SHP77 (cell line): ENCODE measurements at regions not wholly inside any gene's neighbourhood (a gene's known extent, or its start where the extent isn't known, plus 50 kb on each side); places are given as distances from the start of the nearest gene placed in this dataset.
A peak's percentile ranks its signal among the peaks of the same experiment; 100 is the strongest.

Experiments used
- DNase-seq, 2 experiments: peaks; one replicate each; lab custom pipeline; 2025; lab: John Stamatoyannopoulos, UW

GRCh38 chr22:49640366-49641095 lies 187.1 kb downstream of the BRD1 start:
- no peak for DNase-seq

- no peak for DNase-seq
These were observed 187.7 kb downstream of the BRD1 start for GRCh38 chr22:49639956-49640355.

GRCh38 chr22:49638788-49639187 lies 188.9 kb downstream of the BRD1 start:
- DNase-seq: peak in 1 of 2 experiments; percentile 23

- no peak for DNase-seq
These were observed 189.7 kb downstream of the BRD1 start for GRCh38 chr22:49638001-49638400.

- no peak for DNase-seq
These were observed 190.4 kb downstream of the BRD1 start for GRCh38 chr22:49637255-49637760.

- DNase-seq: no peak
These were observed 191.0 kb downstream of the BRD1 start for GRCh38 chr22:49636649-49637048.

- no peak for DNase-seq
These were observed 191.5 kb downstream of the BRD1 start for GRCh38 chr22:49636214-49636613.

- DNase-seq: no peak
These were observed 193.5 kb downstream of the BRD1 start for GRCh38 chr22:49634006-49634772.

- DNase-seq: peak; percentile 74 to 81
These were observed 194.7 kb downstream of the BRD1 start for GRCh38 chr22:49633010-49633324.

GRCh38 chr22:49632199-49633009 lies 195.3 kb downstream of the BRD1 start:
- peak; percentile 71 to 74 for DNase-seq

GRCh38 chr22:49630448-49630946 lies 197.2 kb downstream of the BRD1 start:
- no peak for DNase-seq

- peak; percentile 42 to 60 for DNase-seq
These were observed 197.9 kb downstream of the BRD1 start for GRCh38 chr22:49629586-49630447.

- DNase-seq: no peak
These were observed 198.5 kb downstream of the BRD1 start for GRCh38 chr22:49629261-49629570.

GRCh38 chr22:49628391-49629260 lies 199.0 kb downstream of the BRD1 start:
- DNase-seq: no peak

GRCh38 chr22:49627217-49628181 lies 200.2 kb downstream of the BRD1 start:
- DNase-seq: no peak

- DNase-seq: no peak
These were observed 201.1 kb downstream of the BRD1 start for GRCh38 chr22:49626361-49627216.

- DNase-seq: no peak
These were observed 203.1 kb downstream of the BRD1 start for GRCh38 chr22:49624421-49625177.

GRCh38 chr22:49623715-49624114 lies 204.0 kb downstream of the BRD1 start:
- no peak for DNase-seq
